ENCODE measurements at regions not wholly inside any gene's neighbourhood (a gene's known extent, or its start where the extent isn't known, plus 50 kb on each side); places are given as distances from the start of the nearest gene placed in this dataset.
"Not testable (repeated sequence)": the region's sequence is repeated elsewhere in the genome, so short reads cannot be mapped to it uniquely, and the experiment has no call there.

GRCh38 chr21:25220954-25221353 is 386.3 kb downstream of the MRPL39 start:
- no peak for DNase-seq

GRCh38 chr21:25220169-25220568 is 387.1 kb downstream of the MRPL39 start:
- no peak for DNase-seq

- no peak for DNase-seq
Measured at GRCh38 chr21:25215698-25216384, 391.4 kb downstream of the MRPL39 start.

GRCh38 chr21:25214676-25215075 is 392.6 kb downstream of the MRPL39 start:
- DNase-seq = no peak

- DNase-seq = no peak
Measured at GRCh38 chr21:25199944-25200343, 407.3 kb downstream of the MRPL39 start.

GRCh38 chr21:25191141-25191540 is 416.1 kb downstream of the MRPL39 start:
- DNase-seq = no peak

- no peak for DNase-seq
Measured at GRCh38 chr21:25189497-25189896, 417.8 kb downstream of the MRPL39 start.

- no peak for DNase-seq
Measured at GRCh38 chr21:25188677-25189079, 418.6 kb downstream of the MRPL39 start.

- no peak for DNase-seq
Measured at GRCh38 chr21:25186273-25186672, 421.0 kb downstream of the MRPL39 start.

- no peak for DNase-seq
Measured at GRCh38 chr21:25183577-25183976, 423.7 kb downstream of the MRPL39 start.

- not testable (repeated sequence) for DNase-seq
Measured at GRCh38 chr21:25181690-25182089, 425.6 kb downstream of the MRPL39 start.

- DNase-seq = no peak
Measured at GRCh38 chr21:25179116-25179515, 428.2 kb downstream of the MRPL39 start.

- no peak for DNase-seq
Measured at GRCh38 chr21:25176637-25177412, 430.5 kb downstream of the MRPL39 start.

GRCh38 chr21:25175938-25176337 is 431.3 kb downstream of the MRPL39 start:
- no peak for DNase-seq

GRCh38 chr21:25171438-25171837 is 435.8 kb downstream of the MRPL39 start:
- DNase-seq = no peak

GRCh38 chr21:25170681-25171080 is 436.6 kb downstream of the MRPL39 start:
- DNase-seq = no peak

GRCh38 chr21:25169370-25169769 is 437.9 kb downstream of the MRPL39 start:
- DNase-seq = no peak

GRCh38 chr21:25166904-25167303 is 440.4 kb downstream of the MRPL39 start:
- not testable (repeated sequence) for DNase-seq

GRCh38 chr21:25161571-25161970 is 445.7 kb downstream of the MRPL39 start:
- no peak for DNase-seq

- DNase-seq = not testable (repeated sequence)
Measured at GRCh38 chr21:25155020-25155419, 452.3 kb downstream of the MRPL39 start.

GRCh38 chr21:25149022-25149421 is 458.3 kb downstream of the MRPL39 start:
- no peak for DNase-seq

- DNase-seq = no peak
Measured at GRCh38 chr21:25139414-25139813, 467.9 kb downstream of the MRPL39 start.

- DNase-seq = no peak
Measured at GRCh38 chr21:25133939-25134338, 473.3 kb downstream of the MRPL39 start.

- no peak for DNase-seq
Measured at GRCh38 chr21:25127811-25128210, 479.5 kb downstream of the MRPL39 start.

All from stimulated activated CD4-positive, alpha-beta T cell treated with anti-CD3 and anti-CD28 coated beads, Interleukin-12 subunit alpha, Interleukin-12 subunit beta, amount 100 ng/mL, for 4 hours (primary cell).